ENCODE measurements at regions not wholly inside any gene's neighbourhood (a gene's known extent, or its start where the extent isn't known, plus 50 kb on each side); places are given as distances from the start of the nearest gene placed in this dataset.

GRCh38 chr14:105838591-105839424 is 312.4 kb downstream of the TMEM121 start:
- Mint-ChIP-seq H3K9me3 (ENCODE audit: unreplicated experiment) (peaks cover 21% of the 10 kb centered on the region), H3K4me3 (ENCODE audit: unreplicated experiment) (no peak overlapping the region), H3K27me3 (ENCODE audit: low read depth, unreplicated experiment) (no peaks in the 10 kb centered on the region), H3K36me3 (ENCODE audit: low read depth, unreplicated experiment) (no peaks in the 10 kb centered on the region), H3K4me1 (ENCODE audit: low read depth, unreplicated experiment) (no peaks in the 10 kb centered on the region), H3K27ac (ENCODE audit: unreplicated experiment) (no peak overlapping the region)
- DNase-seq (ENCODE audit: low read depth) (no peak), FAIRE-seq (no peak)
- no peaks in the 10 kb centered on the region for H3K4me1 ChIP-seq (ENCODE audit: insufficient read depth, low read length)
- no peaks in the 10 kb centered on the region for H4K20me1 ChIP-seq (ENCODE audit: insufficient read depth, low read length)
- H3K4me2 ChIP-seq (ENCODE audit: low read length): no peak overlapping the region
- H3K27ac ChIP-seq (ENCODE audit: low read depth, low read length): no peak overlapping the region
- H3K9me3 ChIP-seq (ENCODE audit: insufficient read depth, low read depth, low read length): peaks cover 26% of the 10 kb centered on the region
- no peak overlapping the region for H3K4me3 ChIP-seq (ENCODE audit: insufficient read depth, low read depth, low read length)
- no peak overlapping the region for H3K9ac ChIP-seq (ENCODE audit: low read length)
- no peaks in the 10 kb centered on the region for H3K36me3 ChIP-seq (ENCODE audit: insufficient read depth, low read length)
- no peaks in the 10 kb centered on the region for H3K27me3 ChIP-seq (ENCODE audit: insufficient read depth, low read length)
- TF ChIP-seq CTCF (IDR thresholded peaks at IDR 0.05; ENCODE audit: insufficient read depth, low read depth, low read length) (no peak), EZH2 (IDR thresholded peaks at IDR 0.05; ENCODE audit: insufficient read depth, low read length) (no peak)
- H2AFZ ChIP-seq (ENCODE audit: low read depth, low read length): no peak overlapping the region
- no peaks in the 10 kb centered on the region for H3K79me2 ChIP-seq (ENCODE audit: insufficient read depth, low read length)

- no peaks in the 10 kb centered on the region for H3K36me3 Mint-ChIP-seq (ENCODE audit: low read depth, unreplicated experiment)
- H3K27ac Mint-ChIP-seq (ENCODE audit: unreplicated experiment): no peak overlapping the region
- FAIRE-seq (no peak), DNase-seq (ENCODE audit: low read depth) (no peak)
- no peaks in the 10 kb centered on the region for H3K4me1 ChIP-seq (ENCODE audit: insufficient read depth, low read length)
- H3K9ac ChIP-seq (ENCODE audit: low read length): no peak overlapping the region
- H4K20me1 ChIP-seq (ENCODE audit: insufficient read depth, low read length): no peaks in the 10 kb centered on the region
- no peaks in the 10 kb centered on the region for H3K36me3 ChIP-seq (ENCODE audit: insufficient read depth, low read length)
- H3K4me2 ChIP-seq (ENCODE audit: low read length): no peak overlapping the region
- no peak overlapping the region for H3K4me3 ChIP-seq (ENCODE audit: insufficient read depth, low read depth, low read length)
- peaks cover 28% of the 10 kb centered on the region for H3K9me3 ChIP-seq (ENCODE audit: insufficient read depth, low read depth, low read length)
- peaks cover 24% of the 10 kb centered on the region for H3K9me3 Mint-ChIP-seq (ENCODE audit: unreplicated experiment)
- no peak overlapping the region for H2AFZ ChIP-seq (ENCODE audit: low read depth, low read length)
- no peaks in the 10 kb centered on the region for H3K27me3 Mint-ChIP-seq (ENCODE audit: low read depth, unreplicated experiment)
- H3K4me3 Mint-ChIP-seq (ENCODE audit: unreplicated experiment): no peak overlapping the region
- TF ChIP-seq EZH2 (IDR thresholded peaks at IDR 0.05; ENCODE audit: insufficient read depth, low read length): no peak
- no peak for TF ChIP-seq CTCF (IDR thresholded peaks at IDR 0.05; ENCODE audit: insufficient read depth, low read depth, low read length)
- H3K27ac ChIP-seq (ENCODE audit: low read depth, low read length): no peak overlapping the region
- H3K4me1 Mint-ChIP-seq (ENCODE audit: low read depth, unreplicated experiment): no peaks in the 10 kb centered on the region
- H3K27me3 ChIP-seq (ENCODE audit: insufficient read depth, low read length): no peaks in the 10 kb centered on the region
- no peaks in the 10 kb centered on the region for H3K79me2 ChIP-seq (ENCODE audit: insufficient read depth, low read length)
Observed at GRCh38 chr14:105839425-105840265, 313.3 kb downstream of the TMEM121 start.
